Neuronal stem cell (in vitro differentiated cells): ENCODE measurements at regions not wholly inside any gene's neighbourhood (a gene's known extent, or its start where the extent isn't known, plus 50 kb on each side); places are given as distances from the start of the nearest gene placed in this dataset.
"Not testable (repeated sequence)": the region's sequence is repeated elsewhere in the genome, so short reads cannot be mapped to it uniquely, and the experiment has no call there.

Experiments
- DNase-seq: peaks from one replicate; pipeline ENCODE4 v3.0.0-alpha.2; 2013; ENCODE audit warnings: low spot score
- H2AFZ ChIP-seq: one replicate; pipeline ENCODE4 v1.6.1; 2013; ENCODE audit warnings: mild to moderate bottlenecking, low read length, inconsistent platforms
- H2AK5ac ChIP-seq: 2 replicates; pipeline ENCODE4 v1.6.1; 2013; ENCODE audit warnings: low read depth, mild to moderate bottlenecking, inconsistent platforms, low read length, moderate library complexity, mixed read lengths
- H2BK120ac ChIP-seq: 2 replicates; pipeline ENCODE4 v1.6.1; 2013; ENCODE audit warnings: low read depth, mild to moderate bottlenecking, inconsistent platforms, low read length, moderate library complexity, mixed read lengths
- H2BK12ac ChIP-seq: one replicate; pipeline ENCODE4 v1.6.1; 2013; ENCODE audit warnings: low read length, inconsistent platforms
- H2BK15ac ChIP-seq: 2 replicates; pipeline ENCODE4 v1.6.1; 2013; ENCODE audit warnings: mild to moderate bottlenecking, low read length, inconsistent platforms, mixed read lengths
- H2BK5ac ChIP-seq: one replicate; pipeline ENCODE4 v1.6.1; 2013; ENCODE audit warnings: inconsistent platforms, mild to moderate bottlenecking, low read length, moderate library complexity
- H3K14ac ChIP-seq: one replicate; pipeline ENCODE4 v1.6.1; 2013; ENCODE audit warnings: low read length, inconsistent platforms
- H3K18ac ChIP-seq: 2 replicates; pipeline ENCODE4 v1.6.1; 2013; ENCODE audit warnings: low read length, inconsistent platforms
- H3K23ac ChIP-seq: 2 replicates; pipeline ENCODE4 v1.6.1; 2013; ENCODE audit warnings: low read depth, mild to moderate bottlenecking, mixed read lengths, low read length, inconsistent platforms; ENCODE audit not compliant: poor library complexity
- H3K27ac ChIP-seq: replicated peaks from 3 replicates; pipeline ENCODE4 v1.5.1; 2013; ENCODE audit warnings: low read length, inconsistent platforms
- H3K27me3 ChIP-seq, 3 experiments: 2 replicates each; pipeline ENCODE4 v1.6.1; 2013; ENCODE audit warnings: low read length in 3 of 3, mild to moderate bottlenecking in 2 of 3, inconsistent platforms in 1 of 3, low read depth in 1 of 3, mixed read lengths in 1 of 3, moderate library complexity in 1 of 3; ENCODE audit not compliant: control insufficient read depth in 3 of 3, insufficient read depth in 3 of 3
- H3K36me3 ChIP-seq, 2 donors: replicated peaks in 1 of 2; 2 replicates each; pipeline ENCODE4 v1.6.1; 2013; ENCODE audit warnings: low read length in 2 of 2; ENCODE audit not compliant: control insufficient read depth in 2 of 2, insufficient read depth in 2 of 2
- H3K4ac ChIP-seq: 2 replicates; pipeline ENCODE4 v1.6.1; 2013; ENCODE audit warnings: inconsistent platforms, mild to moderate bottlenecking, low read length, moderate library complexity
- H3K4me1 ChIP-seq, 2 donors: 1 replicate in 1 of 2; 2 replicates in 1 of 2; pipeline ENCODE4 v1.6.1; 2013; ENCODE audit warnings: low read length in 2 of 2, low read depth in 1 of 2; ENCODE audit not compliant: control insufficient read depth in 2 of 2, insufficient read depth in 1 of 2
- H3K4me2 ChIP-seq: one replicate; pipeline ENCODE4 v1.6.1; 2013; ENCODE audit warnings: mild to moderate bottlenecking, low read length, inconsistent platforms; ENCODE audit not compliant: insufficient read depth, poor library complexity, severe bottlenecking
- H3K4me3 ChIP-seq, 2 donors: 2 replicates each; pipeline ENCODE4 v1.5.1; 2013; ENCODE audit warnings: low read length in 2 of 2, mild to moderate bottlenecking in 2 of 2, inconsistent platforms in 1 of 2, moderate library complexity in 1 of 2
- H3K79me1 ChIP-seq: one replicate; pipeline ENCODE4 v1.6.1; 2013; ENCODE audit warnings: low read depth, mild to moderate bottlenecking, inconsistent platforms, low read length, moderate library complexity
- H3K9ac ChIP-seq: one replicate; pipeline ENCODE4 v1.6.1; 2013; ENCODE audit warnings: mild to moderate bottlenecking, low read depth, low read length, inconsistent platforms; ENCODE audit not compliant: poor library complexity
- H3K9me3 ChIP-seq, 2 donors: replicated peaks in 1 of 2; 2 replicates each; pipeline versions ENCODE3 to v1.6.1; 2013; ENCODE audit warnings: low read length in 2 of 2, mild to moderate bottlenecking in 2 of 2, inconsistent platforms in 1 of 2, low read depth in 1 of 2, mixed read lengths in 1 of 2, moderate library complexity in 1 of 2; ENCODE audit not compliant: control insufficient read depth in 2 of 2, insufficient read depth in 1 of 2
- H4K8ac ChIP-seq: one replicate; pipeline ENCODE4 v1.6.1; 2013; ENCODE audit warnings: low read depth, mild to moderate bottlenecking, inconsistent platforms, low read length, moderate library complexity
- H4K91ac ChIP-seq: one replicate; pipeline ENCODE4 v1.6.1; 2013; ENCODE audit warnings: low read length, low read depth, mild to moderate bottlenecking, inconsistent platforms; ENCODE audit not compliant: poor library complexity
- WGBS, 2 donors: extraction: QIAGEN DNeasy Blood & Tissue Kit; methylation state at CpG; one replicate each; pipeline ENCODE4 v1.1.7; 2013; ENCODE audit warnings: missing lambda C conversion rate in 2 of 2, mixed read lengths in 1 of 2; ENCODE audit not compliant: insufficient read length in 2 of 2, insufficient replicate concordance in 1 of 2; ENCODE audit errors: extremely low coverage in 2 of 2; 5-methylcytosine and 5-hydroxymethylcytosine counted together

GRCh38 chr2:212723226-212723625 is 184.6 kb upstream of the ERBB4 start:
- peaks cover 3 to 11% of the 10 kb centered on the region in 2 donors for H3K9me3 ChIP-seq
- no peak overlapping the region for H2AFZ ChIP-seq
- no peak overlapping the region for H3K14ac ChIP-seq
- WGBS, 2 donors = no CpG with 5 or more reads among the region's 1 CpG
- no peak overlapping the region for H3K4ac ChIP-seq
- H3K4me3 ChIP-seq = no peak overlapping the region
- no peak for DNase-seq
- no peaks in the 10 kb centered on the region for H3K36me3 ChIP-seq
- H4K91ac ChIP-seq = no peak overlapping the region
- no peak overlapping the region for H3K9ac ChIP-seq
- H3K23ac ChIP-seq = no peak overlapping the region
- H3K27ac ChIP-seq = no peak overlapping the region
- H3K4me2 ChIP-seq = no peak overlapping the region
- H3K18ac ChIP-seq = no peak overlapping the region
- H3K27me3 ChIP-seq = no peaks in the 10 kb centered on the region
- H2BK120ac ChIP-seq = no peak overlapping the region
- no peak overlapping the region for H2BK12ac ChIP-seq
- no peak overlapping the region for H4K8ac ChIP-seq
- H3K79me1 ChIP-seq = no peaks in the 10 kb centered on the region
- peaks cover 0 to 3% of the 10 kb centered on the region in 2 donors for H3K4me1 ChIP-seq
- no peak overlapping the region for H2BK15ac ChIP-seq
- no peak overlapping the region for H2BK5ac ChIP-seq
- no peak overlapping the region for H2AK5ac ChIP-seq

GRCh38 chr2:212722046-212722445 is 183.4 kb upstream of the ERBB4 start:
- H3K9ac ChIP-seq = no peak overlapping the region
- peaks cover 3 to 11% of the 10 kb centered on the region in 2 donors for H3K9me3 ChIP-seq
- no peaks in the 10 kb centered on the region for H3K79me1 ChIP-seq
- no peak overlapping the region for H3K23ac ChIP-seq
- no peak overlapping the region for H3K14ac ChIP-seq
- H3K4ac ChIP-seq = no peak overlapping the region
- H3K36me3 ChIP-seq = no peaks in the 10 kb centered on the region
- H4K91ac ChIP-seq = no peak overlapping the region
- H3K27ac ChIP-seq = no peak overlapping the region
- no peak overlapping the region for H2AFZ ChIP-seq
- no peak overlapping the region for H2BK5ac ChIP-seq
- no peak for DNase-seq
- no peak overlapping the region for H3K4me2 ChIP-seq
- H3K4me3 ChIP-seq = no peak overlapping the region
- H2AK5ac ChIP-seq = no peak overlapping the region
- peaks cover 0 to 3% of the 10 kb centered on the region in 2 donors for H3K4me1 ChIP-seq
- no peak overlapping the region for H3K18ac ChIP-seq
- no peaks in the 10 kb centered on the region for H3K27me3 ChIP-seq
- no peak overlapping the region for H2BK120ac ChIP-seq
- no peak overlapping the region for H2BK15ac ChIP-seq
- WGBS, 2 donors = no CpG with 5 or more reads among the region's 1 CpG
- no peak overlapping the region for H4K8ac ChIP-seq
- no peak overlapping the region for H2BK12ac ChIP-seq

GRCh38 chr2:212721026-212721451 is 182.4 kb upstream of the ERBB4 start:
- Histone ChIP-seq H3K27me3 (no peaks in the 10 kb centered on the region), H2BK15ac (no peak overlapping the region), H3K4ac (no peak overlapping the region), H3K27ac (no peak overlapping the region), H2BK12ac (no peak overlapping the region), H2AFZ (no peak overlapping the region), H4K8ac (no peak overlapping the region), H2AK5ac (no peak overlapping the region), H4K91ac (no peak overlapping the region), H3K4me2 (no peak overlapping the region), H3K9me3 (peaks cover 3 to 11% of the 10 kb centered on the region in 2 donors), H3K4me3 (no peak overlapping the region), H3K9ac (no peak overlapping the region), H3K18ac (no peak overlapping the region), H3K14ac (no peak overlapping the region), H3K23ac (no peak overlapping the region), H2BK5ac (no peak overlapping the region), H3K4me1 (no peaks in the 10 kb centered on the region), H3K79me1 (no peaks in the 10 kb centered on the region), H2BK120ac (no peak overlapping the region), H3K36me3 (no peaks in the 10 kb centered on the region)
- no CpG with 5 or more reads among the region's 38 CpGs for WGBS, 2 donors
- DNase-seq = no peak

GRCh38 chr2:212715411-212715810 is 176.8 kb upstream of the ERBB4 start:
- H3K4ac ChIP-seq, H3K36me3 ChIP-seq, H2BK15ac ChIP-seq, H3K18ac ChIP-seq, H4K8ac ChIP-seq, H2BK12ac ChIP-seq, H3K14ac ChIP-seq, DNase-seq, H3K4me2 ChIP-seq, H2AK5ac ChIP-seq, H4K91ac ChIP-seq, H3K27me3 ChIP-seq, H2BK5ac ChIP-seq, H2BK120ac ChIP-seq, H3K27ac ChIP-seq, H3K4me3 ChIP-seq, H3K23ac ChIP-seq, H3K79me1 ChIP-seq, H3K9ac ChIP-seq, H2AFZ ChIP-seq, H3K9me3 ChIP-seq: not testable (repeated sequence)
- WGBS, 2 donors = no CpG with 5 or more reads among the region's 1 CpG
- peaks cover 0 to 15% of the 10 kb centered on the region in 2 donors for H3K4me1 ChIP-seq
